HepG2 (cell line): ENCODE measurements at regions not wholly inside any gene's neighbourhood (a gene's known extent, or its start where the extent isn't known, plus 50 kb on each side); places are given as distances from the start of the nearest gene placed in this dataset.

Source experiments
- ATAC-seq: fragments of 200-7000 bp; cut with Tn5 transposase; 3 replicates; pipeline ENCODE4 v1.9.1; 2020; ENCODE audit warnings: mild to moderate bottlenecking, moderate library complexity
- BruUV-seq: library from RNA; stranded (reverse); fragments of 400-500 nt; replicated peaks from 2 replicates; lab custom pipeline; 2021; lab: Mats Ljungman, UMichigan
- CTCF ChIA-PET: fragments of 300-600 bp; formaldehyde crosslinking; extraction: SDS; loops from one replicate; lab custom pipeline; 2021; ENCODE audit warnings: low total read pairs, inconsistent platforms, low intra/inter-chr PET ratio; lab: Yijun Ruan, JAX
- POLR2A ChIA-PET: fragments of 350-600 bp; sonication (Branson Sonifier 250); formaldehyde crosslinking; loops from one replicate; lab custom pipeline; 2020; ENCODE audit warnings: antibody characterized with exemption, inconsistent platforms; lab: Yijun Ruan, JAX
- DNase-seq: peaks from one replicate; pipeline ENCODE4 v3.0.0-alpha.2; 2015; ENCODE audit warnings: low spot score
- FAIRE-seq: peaks from 3 replicates; lab custom pipeline; 2011; peaks lifted over from hg19 to GRCh38; lab: Jason Lieb, UNC
- H2AFZ ChIP-seq: one replicate; pipeline ENCODE4 v1.6.1; 2011; ENCODE audit warnings: low read length, inconsistent platforms
- H3K27ac ChIP-seq: fragments of 300-600 bp; 3 replicates; pipeline ENCODE4 v1.8.0; 2011; ENCODE audit warnings: mixed run types, mild to moderate bottlenecking, mixed read lengths, low read length, inconsistent platforms; ENCODE audit not compliant: insufficient read depth; ENCODE audit errors: extremely low read length
- H3K27me3 ChIP-seq, 2 experiments: fragments of 200-600 bp in 1 of 2; 2 replicates in 1 of 2; 3 replicates in 1 of 2; pipeline versions ENCODE4 v1.6.0 to v1.8.0; 2011; ENCODE audit warnings: low read length in 2 of 2, mild to moderate bottlenecking in 2 of 2, moderate library complexity in 2 of 2, inconsistent platforms in 1 of 2; ENCODE audit not compliant: insufficient read depth in 2 of 2, control insufficient read depth in 1 of 2
- H3K36me3 ChIP-seq, 2 experiments: fragments of 200-600 bp in 1 of 2; replicated peaks in 1 of 2; 2 replicates in 1 of 2; 3 replicates in 1 of 2; pipeline versions ENCODE4 v1.5.1 to v1.8.0; 2011; ENCODE audit warnings: low read length in 2 of 2, inconsistent platforms in 1 of 2; ENCODE audit not compliant: insufficient read depth in 2 of 2, control insufficient read depth in 1 of 2
- H3K4me1 ChIP-seq: 2 replicates; pipeline ENCODE4 v1.5.1; 2012; ENCODE audit warnings: low read length, inconsistent platforms; ENCODE audit not compliant: insufficient read depth
- H3K4me2 ChIP-seq: 2 replicates; pipeline ENCODE4 v1.6.0; 2011; ENCODE audit warnings: low read depth, low read length, inconsistent platforms
- H3K4me3 ChIP-seq, 3 experiments: fragments of 200-600 bp in 1 of 3; sonication (generic), shearing (Covaris generic) in 1 of 3; replicated peaks in 1 of 3; 2 replicates each; pipeline ENCODE4 v1.5.1; 2011 to 2016; ENCODE audit warnings: low read length in 3 of 3, inconsistent platforms in 2 of 3, low read depth in 2 of 3, mild to moderate bottlenecking in 2 of 3, control low read depth in 1 of 3, mixed read lengths in 1 of 3; ENCODE audit not compliant: insufficient read depth in 1 of 3
- H3K79me2 ChIP-seq: one replicate; pipeline ENCODE4 v1.6.1; 2011; ENCODE audit warnings: low read length, inconsistent platforms; ENCODE audit not compliant: insufficient read depth
- H3K9ac ChIP-seq: 2 replicates; pipeline ENCODE4 v1.6.0; 2011; ENCODE audit warnings: mild to moderate bottlenecking, low read depth, low read length, inconsistent platforms; ENCODE audit not compliant: insufficient read depth
- H3K9me3 ChIP-seq: 2 replicates; pipeline ENCODE4 v1.5.1; 2012; ENCODE audit warnings: mild to moderate bottlenecking, low read length
- H4K20me1 ChIP-seq: 2 replicates; pipeline ENCODE4 v1.6.0; 2011; ENCODE audit warnings: inconsistent platforms, mild to moderate bottlenecking, low read length, moderate library complexity; ENCODE audit not compliant: insufficient read depth
- CC2D1A ChIP-seq: sonication (generic); formaldehyde crosslinking; IDR thresholded peaks from 2 replicates; pipeline ENCODE4 v1.8.1; 2023; ENCODE audit warnings: mild to moderate bottlenecking, missing genetic modification reagents
- CERS6 ChIP-seq: sonication (generic); formaldehyde crosslinking; IDR thresholded peaks from 2 replicates; pipeline ENCODE4 v1.5.0; 2020; ENCODE audit warnings: missing genetic modification reagents
- KLF11 ChIP-seq: IDR thresholded peaks from 2 replicates; pipeline ENCODE4 v1.6.1; 2016; ENCODE audit warnings: missing compliant biosample characterization
- PHF5A ChIP-seq: IDR thresholded peaks from one replicate; pipeline ENCODE4 v1.6.1; 2018; ENCODE audit warnings: low read depth, missing genetic modification reagents; ENCODE audit not compliant: unreplicated experiment
- POGZ ChIP-seq: sonication (generic); formaldehyde crosslinking; IDR thresholded peaks from 2 replicates; pipeline ENCODE4 v1.4.0; 2020; ENCODE audit warnings: mild to moderate bottlenecking, missing genetic modification reagents
- RFXAP ChIP-seq: sonication (generic); formaldehyde crosslinking; IDR thresholded peaks from 2 replicates; pipeline ENCODE4 v1.4.0; 2020; ENCODE audit warnings: missing genetic modification reagents, borderline replicate concordance
- SMARCE1 ChIP-seq: fragments of 450-650 bp; IDR thresholded peaks from 2 replicates; pipeline ENCODE4 v1.6.1; 2017; ENCODE audit warnings: borderline replicate concordance
- SNAPC2 ChIP-seq: sonication (generic); formaldehyde crosslinking; IDR thresholded peaks from 2 replicates; pipeline ENCODE4 v1.8.1; 2022; ENCODE audit warnings: mild to moderate bottlenecking, missing genetic modification reagents
- SOX13 ChIP-seq, 3 experiments: fragments of 450-650 bp in 1 of 3; sonication (generic) in 1 of 3; formaldehyde crosslinking in 1 of 3; IDR thresholded peaks in 2 of 3; conservative IDR thresholded peaks in 1 of 3; 2 replicates each; pipeline versions ENCODE4 v1.5.0 to v1.6.1; 2016 to 2020; ENCODE audit warnings: antibody characterized with exemption in 1 of 3, mild to moderate bottlenecking in 1 of 3, missing compliant biosample characterization in 1 of 3, missing genetic modification reagents in 1 of 3, moderate library complexity in 1 of 3
- XRCC5 ChIP-seq: fragments of 200-400 bp; formaldehyde crosslinking; optimal IDR thresholded peaks from 2 replicates; pipeline ENCODE3; 2017; ENCODE audit warnings: mild to moderate bottlenecking, low read length
- ZNF263 ChIP-seq: sonication (generic); formaldehyde crosslinking; IDR thresholded peaks from 2 replicates; pipeline ENCODE4 v1.4.0; 2020; ENCODE audit warnings: missing genetic modification reagents
- ZNF274 ChIP-seq: sonication (generic); formaldehyde crosslinking; IDR thresholded peaks from 2 replicates; pipeline ENCODE4 v1.5.1; 2020; ENCODE audit warnings: mild to moderate bottlenecking, missing genetic modification reagents
- ZNF446 ChIP-seq: sonication (generic); formaldehyde crosslinking; IDR thresholded peaks from 2 replicates; pipeline ENCODE4 v1.5.0; 2020; ENCODE audit warnings: mild to moderate bottlenecking, missing genetic modification reagents
- ZNF530 ChIP-seq: sonication (generic); formaldehyde crosslinking; IDR thresholded peaks from 2 replicates; pipeline ENCODE4 v1.5.0; 2020; ENCODE audit warnings: low read depth, mild to moderate bottlenecking, missing genetic modification reagents
- ZNF720 ChIP-seq: sonication (generic); formaldehyde crosslinking; IDR thresholded peaks from 2 replicates; pipeline ENCODE4 v1.4.0; 2020; ENCODE audit warnings: missing genetic modification reagents
- ZNF83 ChIP-seq: sonication (generic); formaldehyde crosslinking; IDR thresholded peaks from 2 replicates; pipeline ENCODE4 v1.4.0; 2020; ENCODE audit warnings: missing genetic modification reagents, mild to moderate bottlenecking, borderline replicate concordance
- ZNF839 ChIP-seq: sonication (generic); formaldehyde crosslinking; IDR thresholded peaks from 2 replicates; pipeline ENCODE4 v1.4.0; 2020; ENCODE audit warnings: missing genetic modification reagents, mild to moderate bottlenecking, borderline replicate concordance
- WGBS: methylation state at CpG from one replicate; pipeline ENCODE4 v1.1.6; 2017; ENCODE audit warnings: low lambda C conversion rate; 5-methylcytosine and 5-hydroxymethylcytosine counted together
- in situ Hi-C: cut with HindIII; loops from 2 replicates; pipeline ENCODE4 v1.10.0; 2017; ENCODE audit warnings: low pct_unique_long_range_greater_than_20kb; ENCODE audit not compliant: extremely low pct_ligation_motif_present
- intact Hi-C: fragments of 100-400 bp; cut with micrococcal nuclease; formaldehyde crosslinking; loops from one replicate; pipeline ENCODE4 v1.10.0; 2022; ENCODE audit not compliant: unreplicated experiment
- TF ChIP-seq, protein P1 (sequence below): IDR thresholded peaks from 2 replicates; pipeline ENCODE4 v1.6.1; 2016; ENCODE audit warnings: missing genetic modification reagents, missing compliant biosample characterization
- TF ChIP-seq, protein P2 (sequence below): sonication (generic); formaldehyde crosslinking; IDR thresholded peaks from 2 replicates; pipeline ENCODE4 v1.5.0; 2020; ENCODE audit warnings: missing genetic modification reagents
- TF ChIP-seq, protein P3 (sequence below): sonication (generic); formaldehyde crosslinking; IDR thresholded peaks from 2 replicates; pipeline ENCODE4 v1.8.0; 2022; ENCODE audit warnings: mild to moderate bottlenecking, missing genetic modification reagents, moderate library complexity
- TF ChIP-seq, protein P4 (sequence below): sonication (generic); formaldehyde crosslinking; IDR thresholded peaks from 2 replicates; pipeline ENCODE4 v1.4.0; 2020; ENCODE audit warnings: mild to moderate bottlenecking, missing genetic modification reagents

DNA sequence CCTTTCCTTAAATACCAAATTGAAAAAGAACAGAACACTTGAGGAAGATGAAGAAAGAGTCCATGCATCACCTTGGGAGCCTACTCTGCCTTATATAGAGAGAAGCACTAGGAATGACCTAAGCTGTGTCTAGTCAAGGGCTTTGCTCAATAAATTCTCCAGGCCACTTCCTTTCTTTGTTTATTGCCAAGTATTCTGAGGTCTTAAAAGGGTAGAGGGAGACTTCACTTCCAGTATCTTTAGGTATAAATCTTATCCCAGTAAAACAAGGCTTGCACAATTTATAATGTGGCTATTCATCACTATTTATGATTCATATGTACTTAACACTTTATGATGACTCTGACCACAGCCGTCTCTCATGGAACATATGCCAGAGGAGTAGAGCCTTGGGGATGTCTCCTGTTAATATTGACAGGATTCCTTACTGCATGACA is 85.1 kb upstream of the ARHGAP5 start (continued):
- TF ChIP-seq ZNF530 (CRISPR knock-in tag) (no peak), KLF11 (CRISPR knock-in tag) (no peak), SMARCE1 (no peak), ZNF446 (CRISPR knock-in tag) (no peak), CC2D1A (CRISPR knock-in tag) (no peak), ZNF839 (CRISPR knock-in tag) (no peak), ZNF720 (CRISPR knock-in tag) (no peak), PHF5A (no peak), SNAPC2 (CRISPR knock-in tag) (no peak), POGZ (CRISPR knock-in tag) (no peak)
- TF ChIP-seq, protein P1, sequence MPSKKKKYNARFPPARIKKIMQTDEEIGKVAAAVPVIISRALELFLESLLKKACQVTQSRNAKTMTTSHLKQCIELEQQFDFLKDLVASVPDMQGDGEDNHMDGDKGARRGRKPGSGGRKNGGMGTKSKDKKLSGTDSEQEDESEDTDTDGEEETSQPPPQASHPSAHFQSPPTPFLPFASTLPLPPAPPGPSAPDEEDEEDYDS (CRISPR knock-in tag), result no peak

- no TSS peak for BruUV-seq
- FAIRE-seq (no peak), ATAC-seq (peak; percentile 23; the same call in 2 of the 3 replicates), DNase-seq (no peak)
- Histone ChIP-seq H3K9me3 (no peaks in the 10 kb centered on the region), H3K9ac (no peak overlapping the region), H3K4me3 (no peak overlapping the region), H4K20me1 (no peaks in the 10 kb centered on the region), H3K4me1 (peaks cover 30% of the 10 kb centered on the region), H3K36me3 (no peaks in the 10 kb centered on the region), H3K4me2 (no peak overlapping the region), H3K79me2 (no peaks in the 10 kb centered on the region), H3K27ac (no peak overlapping the region), H3K27me3 (peaks cover 0 to 11% of the 10 kb centered on the region in 2 experiments; a peak in 2 of 5 replicates), H2AFZ (no peak overlapping the region)
- CTCF ChIA-PET, result no interaction called here
- POLR2A ChIA-PET, result no interaction called here
- in situ Hi-C loops (no loop called here), intact Hi-C loops (no loop called here)
- 27% methylated on average over 3 of the region's 3 CpGs for WGBS
- TF ChIP-seq, protein P2, sequence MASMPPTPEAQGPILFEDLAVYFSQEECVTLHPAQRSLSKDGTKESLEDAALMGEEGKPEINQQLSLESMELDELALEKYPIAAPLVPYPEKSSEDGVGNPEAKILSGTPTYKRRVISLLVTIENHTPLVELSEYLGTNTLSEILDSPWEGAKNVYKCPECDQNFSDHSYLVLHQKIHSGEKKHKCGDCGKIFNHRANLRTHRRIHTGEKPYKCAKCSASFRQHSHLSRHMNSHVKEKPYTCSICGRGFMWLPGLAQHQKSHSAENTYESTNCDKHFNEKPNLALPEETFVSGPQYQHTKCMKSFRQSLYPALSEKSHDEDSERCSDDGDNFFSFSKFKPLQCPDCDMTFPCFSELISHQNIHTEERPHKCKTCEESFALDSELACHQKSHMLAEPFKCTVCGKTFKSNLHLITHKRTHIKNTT (CRISPR knock-in tag), result no peak
- TF ChIP-seq XRCC5 (peak; percentile 25), CERS6 (no peak), ZNF263 (CRISPR knock-in tag) (0 out of 2 replicates have a peak, but pooled peaks have one; percentile 17), ZNF274 (CRISPR knock-in tag) (no peak), ZNF83 (CRISPR knock-in tag) (no peak), RFXAP (CRISPR knock-in tag) (no peak), SOX13 (IDR thresholded peaks at IDR 0.05) (no peak), SOX13 (CRISPR knock-in tag; conservative IDR thresholded peaks at IDR 0.05 in 1 of 2, IDR thresholded peaks at IDR 0.05 in 1 of 2) (peak in 1 of 2 experiments; percentile 13; a peak in 1 of 4 replicates)
- TF ChIP-seq, protein P3, sequence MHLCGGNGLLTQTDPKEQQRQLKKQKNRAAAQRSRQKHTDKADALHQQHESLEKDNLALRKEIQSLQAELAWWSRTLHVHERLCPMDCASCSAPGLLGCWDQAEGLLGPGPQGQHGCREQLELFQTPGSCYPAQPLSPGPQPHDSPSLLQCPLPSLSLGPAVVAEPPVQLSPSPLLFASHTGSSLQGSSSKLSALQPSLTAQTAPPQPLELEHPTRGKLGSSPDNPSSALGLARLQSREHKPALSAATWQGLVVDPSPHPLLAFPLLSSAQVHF (CRISPR knock-in tag), result no peak
- TF ChIP-seq, protein P4, sequence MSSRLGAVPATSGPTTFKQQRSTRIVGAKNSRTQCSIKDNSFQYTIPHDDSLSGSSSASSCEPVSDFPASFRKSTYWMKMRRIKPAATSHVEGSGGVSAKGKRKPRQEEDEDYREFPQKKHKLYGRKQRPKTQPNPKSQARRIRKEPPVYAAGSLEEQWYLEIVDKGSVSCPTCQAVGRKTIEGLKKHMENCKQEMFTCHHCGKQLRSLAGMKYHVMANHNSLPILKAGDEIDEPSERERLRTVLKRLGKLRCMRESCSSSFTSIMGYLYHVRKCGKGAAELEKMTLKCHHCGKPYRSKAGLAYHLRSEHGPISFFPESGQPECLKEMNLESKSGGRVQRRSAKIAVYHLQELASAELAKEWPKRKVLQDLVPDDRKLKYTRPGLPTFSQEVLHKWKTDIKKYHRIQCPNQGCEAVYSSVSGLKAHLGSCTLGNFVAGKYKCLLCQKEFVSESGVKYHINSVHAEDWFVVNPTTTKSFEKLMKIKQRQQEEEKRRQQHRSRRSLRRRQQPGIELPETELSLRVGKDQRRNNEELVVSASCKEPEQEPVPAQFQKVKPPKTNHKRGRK (CRISPR knock-in tag), result no peak
Observed at GRCh38 chr14:31993521-31993951, 83.6 kb upstream of the ARHGAP5 start.
